ENCODE measurements at regions not wholly inside any gene's neighbourhood (a gene's known extent, or its start where the extent isn't known, plus 50 kb on each side); places are given as distances from the start of the nearest gene placed in this dataset.
"Not testable (repeated sequence)": the region's sequence is repeated elsewhere in the genome, so short reads cannot be mapped to it uniquely, and the experiment has no call there.

GRCh38 chr4:175033162-175033561 lies 115.0 kb downstream of the ADAM29 start:
- in situ Hi-C loops (cut with HindIII; ENCODE audit: low sequenced_read_pairs) = no loop called here

GRCh38 chr4:175034007-175034406 lies 115.8 kb downstream of the ADAM29 start:
- in situ Hi-C loops (cut with HindIII; ENCODE audit: low sequenced_read_pairs) = no loop called here

DNA sequence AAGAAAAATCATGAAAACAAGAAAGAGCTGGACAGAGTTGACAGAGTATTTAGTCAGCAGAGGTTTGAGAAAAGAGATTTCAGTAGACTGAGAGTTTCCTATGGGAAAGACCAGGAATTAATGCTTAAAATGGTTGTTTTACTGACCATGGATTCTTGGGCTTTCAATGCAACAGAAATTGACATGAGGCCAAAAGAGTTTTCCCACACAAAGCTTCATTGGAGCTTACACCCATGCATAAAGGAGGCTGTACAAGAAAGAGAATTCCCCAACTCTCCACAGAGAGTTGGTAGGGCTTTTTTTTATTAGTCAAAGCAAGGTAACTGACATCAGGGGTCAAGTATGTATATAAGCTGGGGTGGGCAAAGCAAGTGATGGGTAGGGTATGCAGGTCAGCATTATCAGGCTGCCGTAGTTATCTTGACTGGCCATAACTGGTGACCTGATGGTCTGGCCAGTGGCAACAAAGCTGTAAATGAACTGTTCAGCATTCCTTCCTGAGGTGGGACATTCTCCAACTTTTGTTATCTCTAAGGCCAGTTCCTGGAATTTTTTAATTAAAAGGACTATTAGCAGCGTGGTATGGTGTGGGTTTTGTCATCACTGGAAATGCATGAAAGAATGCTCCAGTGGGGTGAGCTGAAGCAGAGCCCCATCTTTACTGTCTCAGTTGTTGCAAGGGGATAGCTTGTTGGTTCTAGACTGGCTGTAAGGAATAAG lies 117.0 kb downstream of the ADAM29 start:
- in situ Hi-C loops (cut with HindIII; ENCODE audit: low sequenced_read_pairs) = no loop called here

DNA sequence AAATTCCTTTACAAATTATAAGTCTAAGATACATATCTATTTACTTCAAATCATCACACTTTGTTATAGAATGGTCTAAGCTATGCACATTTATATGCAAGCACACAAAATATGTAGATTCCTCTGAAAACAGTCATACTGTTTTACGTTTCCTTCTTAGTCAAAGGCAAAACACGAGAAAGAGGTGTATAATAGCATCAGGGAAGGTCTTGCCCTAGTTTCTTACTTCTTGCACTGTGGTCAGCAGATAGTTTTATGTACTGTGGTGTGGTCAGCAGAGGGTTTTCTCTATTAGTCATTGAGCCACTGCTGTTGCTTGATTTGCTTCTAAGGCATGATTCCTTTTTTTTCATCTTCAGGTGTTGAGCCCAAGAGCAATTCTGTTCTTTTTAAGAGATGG lies 117.7 kb downstream of the ADAM29 start:
- in situ Hi-C loops (cut with HindIII; ENCODE audit: low sequenced_read_pairs) = no loop called here

DNA sequence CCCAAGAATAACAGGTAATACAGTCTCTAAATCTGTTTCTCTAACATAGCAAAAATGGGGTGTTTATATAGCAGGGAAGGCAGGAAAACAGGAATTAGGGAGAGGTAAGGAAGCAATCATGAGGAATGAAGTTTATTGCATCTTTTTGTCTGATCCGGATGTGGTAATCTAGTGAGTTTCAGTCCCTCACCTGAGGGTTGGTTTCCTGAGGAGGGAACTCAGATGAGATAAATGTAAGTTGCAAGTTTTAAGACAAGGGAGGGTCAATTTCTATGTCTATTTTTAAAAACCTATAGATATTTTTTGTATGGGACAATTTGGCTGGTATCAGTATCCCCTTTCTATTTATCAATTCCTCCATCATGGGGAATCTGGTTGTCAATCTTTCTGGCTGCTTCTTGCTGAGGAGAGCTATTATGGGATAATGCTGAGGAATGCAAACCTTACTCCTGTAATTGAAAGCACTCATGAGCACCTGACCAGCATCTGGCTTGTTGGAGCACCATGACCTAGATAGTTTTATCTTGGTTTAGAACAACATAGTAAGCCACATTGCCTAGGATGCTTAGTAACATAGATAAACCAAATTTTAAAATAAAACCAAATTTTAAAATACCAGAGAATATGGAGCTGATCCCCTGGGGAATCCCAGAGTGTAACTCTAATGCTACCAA lies 130.1 kb downstream of the ADAM29 start:
- in situ Hi-C loops (cut with HindIII; ENCODE audit: low sequenced_read_pairs) = no loop called here

DNA sequence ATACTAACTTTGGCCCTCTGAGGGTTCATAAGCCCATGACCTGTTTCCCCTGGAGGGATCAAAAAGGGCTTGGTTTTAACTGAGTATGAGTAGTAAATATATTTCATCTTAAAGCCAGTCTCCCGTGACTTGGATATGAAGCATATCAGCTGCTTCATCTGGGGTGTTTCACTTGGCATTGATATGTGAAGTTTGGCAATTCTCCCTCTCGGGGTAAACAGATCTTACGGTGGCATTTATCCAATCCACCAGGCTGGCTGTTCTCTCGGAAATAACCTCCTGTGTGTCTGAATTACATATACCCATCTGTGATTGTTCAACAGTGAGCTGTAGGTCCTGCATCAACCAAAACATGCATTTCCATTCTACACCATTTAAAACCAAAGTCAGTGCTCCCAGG lies 130.7 kb downstream of the ADAM29 start:
- in situ Hi-C loops (cut with HindIII; ENCODE audit: low sequenced_read_pairs) = no loop called here

DNA sequence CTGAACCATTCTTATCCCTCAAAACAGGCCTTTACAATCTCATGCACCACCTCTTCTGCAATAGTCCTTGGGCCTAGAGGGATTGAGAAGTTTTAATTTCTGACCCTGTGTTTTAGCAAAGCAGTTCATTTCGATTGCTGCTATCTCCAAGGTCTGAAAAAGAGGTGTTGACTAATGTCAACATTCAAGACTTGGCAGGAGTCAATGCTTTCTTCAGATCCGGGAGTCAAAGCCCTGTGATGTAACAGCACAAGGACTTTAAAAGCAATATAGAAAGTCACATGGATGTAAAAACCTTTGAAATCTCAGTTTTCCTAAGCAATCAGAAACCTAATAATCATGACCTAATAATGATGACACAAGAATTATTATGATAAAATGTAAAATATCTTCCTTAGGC lies 133.8 kb downstream of the ADAM29 start:
- in situ Hi-C loops (cut with HindIII; ENCODE audit: low sequenced_read_pairs) = no loop called here

- in situ Hi-C loops (cut with HindIII; ENCODE audit: low sequenced_read_pairs) = no loop called here
These were observed 136.8 kb downstream of the ADAM29 start for GRCh38 chr4:175054980-175055379.

DNA sequence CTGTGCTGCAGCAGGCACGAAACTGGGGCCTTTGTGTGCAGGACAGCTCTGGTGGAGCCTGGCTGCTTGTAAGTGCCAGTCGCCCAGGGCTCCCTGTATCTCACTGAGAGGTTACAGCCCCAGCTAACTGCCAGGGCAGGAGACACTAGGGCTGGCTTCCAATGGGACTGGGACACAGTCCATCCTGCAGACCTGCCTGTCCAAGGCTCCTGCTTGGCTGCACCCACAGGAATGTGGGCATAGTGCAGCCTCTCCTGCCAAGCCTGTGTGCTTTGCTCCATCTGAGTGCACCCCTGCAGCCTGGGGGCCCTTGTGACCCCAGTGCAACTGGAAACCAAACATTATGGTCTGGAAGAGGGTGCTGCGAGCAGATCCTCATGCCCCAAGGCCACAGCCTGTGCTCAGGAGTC lies 144.0 kb downstream of the ADAM29 start:
- in situ Hi-C loops (cut with HindIII; ENCODE audit: low sequenced_read_pairs) = no loop called here

- in situ Hi-C loops (cut with HindIII; ENCODE audit: low sequenced_read_pairs) = no loop called here
These were observed 147.1 kb downstream of the ADAM29 start for GRCh38 chr4:175065228-175065627.

- in situ Hi-C loops (cut with HindIII; ENCODE audit: low sequenced_read_pairs) = no loop called here
These were observed 148.9 kb downstream of the ADAM29 start for GRCh38 chr4:175066923-175067627.

GRCh38 chr4:175068266-175068665 lies 150.1 kb downstream of the ADAM29 start:
- in situ Hi-C loops (cut with HindIII; ENCODE audit: low sequenced_read_pairs) = no loop called here

DNA sequence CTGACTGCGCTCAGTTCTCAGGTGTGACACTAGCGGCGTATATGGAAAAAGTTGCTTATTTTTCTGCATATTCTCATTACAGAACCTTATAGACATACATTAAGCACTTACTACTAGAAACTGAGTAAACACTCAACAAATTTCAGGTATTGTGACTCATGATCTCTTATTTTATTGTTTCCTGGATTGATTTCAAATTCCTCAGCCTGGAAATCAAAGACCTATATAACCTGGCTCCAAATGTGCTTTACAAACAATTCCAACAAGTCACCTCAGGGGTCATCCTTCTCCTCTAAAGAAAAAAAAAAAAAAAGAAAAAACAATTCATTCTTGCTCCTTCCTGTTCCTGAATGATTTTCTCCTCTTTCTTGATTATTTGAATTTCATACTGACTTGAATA lies 152.3 kb downstream of the ADAM29 start:
- in situ Hi-C loops (cut with HindIII; ENCODE audit: low sequenced_read_pairs) = no loop called here

DNA sequence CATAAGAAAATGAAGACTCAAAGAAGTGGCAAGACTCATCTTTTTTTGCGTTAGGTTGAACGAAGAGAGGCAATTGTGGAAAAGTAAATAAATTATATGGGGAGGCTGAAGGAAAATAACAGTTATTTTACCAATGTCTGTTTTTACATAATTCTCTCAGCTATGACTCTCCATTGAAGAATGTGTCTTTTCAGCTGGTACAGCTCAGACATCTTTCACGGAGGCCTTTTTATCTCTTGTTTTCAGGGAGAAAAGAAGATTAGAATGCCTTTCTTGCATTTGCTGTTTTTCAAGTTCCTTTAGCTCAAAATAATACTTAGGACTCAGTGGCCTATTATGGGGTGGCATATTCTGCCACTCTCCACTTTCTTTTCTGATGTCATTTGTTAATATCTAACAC lies 153.0 kb downstream of the ADAM29 start:
- in situ Hi-C loops (cut with HindIII; ENCODE audit: low sequenced_read_pairs) = no loop called here

GRCh38 chr4:175087145-175087544 lies 169.0 kb downstream of the ADAM29 start:
- in situ Hi-C loops (cut with HindIII; ENCODE audit: low sequenced_read_pairs) = no loop called here

GRCh38 chr4:175090116-175090515 lies 172.0 kb downstream of the ADAM29 start:
- in situ Hi-C loops (cut with HindIII; ENCODE audit: low sequenced_read_pairs) = no loop called here

DNA sequence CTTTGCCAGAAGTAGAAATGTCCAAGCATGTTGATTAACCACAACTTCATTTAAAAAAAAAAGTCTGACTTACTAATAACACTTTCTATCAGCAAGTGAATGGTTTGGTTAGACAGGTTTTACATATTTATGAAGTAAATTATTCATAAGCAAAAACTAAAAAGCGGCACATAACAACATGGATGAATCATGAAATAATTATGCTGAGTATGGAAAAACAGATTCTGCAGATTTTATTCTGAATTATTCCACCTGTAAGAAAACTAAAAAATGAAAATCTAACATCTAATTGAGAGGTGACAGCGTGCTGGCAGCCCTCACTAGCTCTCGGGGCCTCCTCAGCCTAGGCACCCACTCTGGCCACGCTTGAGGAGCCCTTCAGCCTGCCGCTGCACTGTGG lies 173.5 kb downstream of the ADAM29 start:
- in situ Hi-C loops (cut with HindIII; ENCODE audit: low sequenced_read_pairs) = no loop called here

DNA sequence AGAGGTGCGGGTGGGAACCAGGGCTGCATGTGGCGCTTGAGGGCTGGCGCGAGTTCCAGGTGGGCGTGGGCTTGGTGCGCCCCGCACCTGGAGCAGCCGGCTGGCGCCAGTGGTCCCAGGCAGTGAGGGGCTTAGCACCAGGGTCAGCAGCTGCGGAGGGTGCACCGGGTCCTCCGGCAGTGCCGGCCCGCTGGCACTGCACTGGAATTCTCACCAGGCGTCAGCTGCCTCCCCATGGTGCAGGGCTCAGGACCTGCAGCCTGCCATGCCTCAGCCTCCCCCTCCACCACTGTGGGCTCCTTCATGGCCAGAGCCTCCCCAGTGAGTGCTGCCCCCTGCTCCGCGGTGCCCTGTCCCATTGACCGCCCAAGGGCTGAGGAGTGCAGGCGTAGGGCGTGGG lies 174.0 kb downstream of the ADAM29 start:
- in situ Hi-C loops (cut with HindIII; ENCODE audit: low sequenced_read_pairs) = no loop called here

- in situ Hi-C loops (cut with HindIII; ENCODE audit: low sequenced_read_pairs) = not testable (repeated sequence)
These were observed 174.9 kb downstream of the ADAM29 start for GRCh38 chr4:175093055-175093454.

DNA sequence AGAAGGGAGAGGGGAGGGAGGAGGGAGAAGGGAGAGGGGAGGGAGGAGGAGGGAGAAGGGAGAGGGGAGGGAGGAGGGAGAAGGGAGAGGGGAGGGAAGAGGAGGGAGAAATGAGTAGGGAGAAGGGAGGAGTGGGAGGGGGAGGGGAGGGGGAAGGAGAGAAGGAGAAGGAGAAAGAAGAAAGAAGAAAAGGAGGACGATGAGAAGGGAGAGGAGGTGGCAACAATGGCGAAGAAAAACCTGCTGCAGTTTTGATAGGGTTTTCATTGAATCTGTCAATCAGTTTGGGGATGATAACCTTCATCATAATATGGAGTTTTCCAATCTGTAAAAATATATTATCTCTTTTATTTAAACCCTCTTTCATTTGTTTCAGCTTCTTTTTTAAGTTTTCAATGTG lies 185.2 kb downstream of the ADAM29 start:
- in situ Hi-C loops (cut with HindIII; ENCODE audit: low sequenced_read_pairs) = no loop called here

GRCh38 chr4:175106301-175106700 lies 188.1 kb downstream of the ADAM29 start:
- in situ Hi-C loops (cut with HindIII; ENCODE audit: low sequenced_read_pairs) = no loop called here

DNA sequence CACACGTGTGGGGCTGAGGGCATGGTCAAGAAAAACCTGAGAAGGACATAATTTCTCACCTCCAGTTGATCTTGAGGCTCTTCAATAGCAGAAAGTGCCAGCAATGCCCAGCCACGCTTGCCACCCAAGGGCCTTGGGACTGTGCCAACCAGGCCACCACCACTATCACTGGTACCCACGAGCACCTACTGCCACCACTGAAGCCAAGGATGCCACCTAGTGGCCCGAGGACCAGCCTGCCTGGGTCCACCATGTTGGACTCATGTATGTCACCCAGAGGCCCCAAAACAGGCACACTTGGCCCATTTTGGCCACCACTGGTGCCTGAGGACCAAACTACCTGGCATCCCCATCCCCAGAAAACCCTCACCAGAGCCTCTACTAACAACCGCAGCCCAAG lies 191.8 kb downstream of the ADAM29 start:
- in situ Hi-C loops (cut with HindIII; ENCODE audit: low sequenced_read_pairs) = no loop called here
